Stimulated activated CD4-positive, alpha-beta T cell treated with anti-CD3 and anti-CD28 coated beads, Interleukin-15, amount 100 ng/mL, for 48 hours (primary cell): ENCODE measurements at regions not wholly inside any gene's neighbourhood (a gene's known extent, or its start where the extent isn't known, plus 50 kb on each side); places are given as distances from the start of the nearest gene placed in this dataset.
"Not testable (repeated sequence)": the region's sequence is repeated elsewhere in the genome, so short reads cannot be mapped to it uniquely, and the experiment has no call there.

Source experiments
- DNase-seq, 2 donors: peaks; one replicate each; pipeline ENCODE4 v3.0.0-alpha.2; 2020; ENCODE audit warnings: low read depth in 2 of 2

- not testable (repeated sequence) for DNase-seq
Observed at GRCh38 chr7:149930374-149931068, 56.8 kb downstream of the ATP6V0E2 start.

GRCh38 chr7:149933776-149934175 is 60.0 kb downstream of the ATP6V0E2 start:
- DNase-seq, result not testable (repeated sequence)

- DNase-seq, result not testable (repeated sequence)
Observed at GRCh38 chr7:149947346-149947745, 73.6 kb downstream of the ATP6V0E2 start.

GRCh38 chr7:149948444-149948843 is 74.7 kb downstream of the ATP6V0E2 start:
- not testable (repeated sequence) for DNase-seq

GRCh38 chr7:149949863-149950577 is 76.3 kb downstream of the ATP6V0E2 start:
- DNase-seq, result not testable (repeated sequence)

- DNase-seq, result not testable (repeated sequence)
Observed at GRCh38 chr7:149950578-149950924, 76.8 kb downstream of the ATP6V0E2 start.

GRCh38 chr7:149951579-149951978 is 77.8 kb downstream of the ATP6V0E2 start:
- DNase-seq, result not testable (repeated sequence)

GRCh38 chr7:149958880-149959279 is 85.1 kb downstream of the ATP6V0E2 start:
- not testable (repeated sequence) for DNase-seq

- DNase-seq, result not testable (repeated sequence)
Observed at GRCh38 chr7:149960863-149961262, 87.1 kb downstream of the ATP6V0E2 start.

- not testable (repeated sequence) for DNase-seq
Observed at GRCh38 chr7:149961878-149962277, 88.1 kb downstream of the ATP6V0E2 start.

GRCh38 chr7:149962685-149963319 is 89.0 kb downstream of the ATP6V0E2 start:
- not testable (repeated sequence) for DNase-seq

- not testable (repeated sequence) for DNase-seq
Observed at GRCh38 chr7:149963985-149964384, 90.2 kb downstream of the ATP6V0E2 start.

GRCh38 chr7:149966444-149966843 is 92.7 kb downstream of the ATP6V0E2 start:
- DNase-seq, result not testable (repeated sequence)

- DNase-seq, result not testable (repeated sequence)
Observed at GRCh38 chr7:149972977-149973376, 99.2 kb downstream of the ATP6V0E2 start.

- DNase-seq, result not testable (repeated sequence)
Observed at GRCh38 chr7:149973681-149974080, 99.9 kb downstream of the ATP6V0E2 start.

- DNase-seq, result not testable (repeated sequence)
Observed at GRCh38 chr7:149975608-149976007, 101.8 kb downstream of the ATP6V0E2 start.

- not testable (repeated sequence) for DNase-seq
Observed at GRCh38 chr7:149978537-149978936, 104.8 kb downstream of the ATP6V0E2 start.

- DNase-seq, result not testable (repeated sequence)
Observed at GRCh38 chr7:149978944-149979343, 105.2 kb downstream of the ATP6V0E2 start.

- not testable (repeated sequence) for DNase-seq
Observed at GRCh38 chr7:149982537-149983112, 108.9 kb downstream of the ATP6V0E2 start.

GRCh38 chr7:149986866-149987265 is 113.1 kb downstream of the ATP6V0E2 start:
- DNase-seq, result not testable (repeated sequence)

GRCh38 chr7:149991652-149992302 is 118.0 kb downstream of the ATP6V0E2 start:
- DNase-seq, result not testable (repeated sequence)

GRCh38 chr7:149992366-149992765 is 118.6 kb downstream of the ATP6V0E2 start:
- not testable (repeated sequence) for DNase-seq
